GM23338 (cell line): ENCODE measurements at regions not wholly inside any gene's neighbourhood (a gene's known extent, or its start where the extent isn't known, plus 50 kb on each side); places are given as distances from the start of the nearest gene placed in this dataset.
A peak's percentile ranks its signal among the peaks of the same experiment; 100 is the strongest.

Source experiments
- ATAC-seq: fragments of 200-7000 bp; cut with Tn5 transposase; 3 replicates; pipeline ENCODE4 v1.9.1; 2020
- DNase-seq: peaks from one replicate; pipeline ENCODE4 v3.0.0-alpha.2; 2015; ENCODE audit warnings: low spot score
- H2AFZ ChIP-seq: fragments of 200-600 bp; sonication (generic); 2 replicates; pipeline ENCODE4 v1.8.0; 2016; ENCODE audit warnings: antibody characterized with exemption, mild to moderate bottlenecking, moderate library complexity
- H3F3A ChIP-seq: fragments of 200-600 bp; sonication (generic); replicated peaks from 2 replicates; pipeline ENCODE4 v1.8.0; 2017; ENCODE audit warnings: antibody characterized with exemption, mixed run types, low read depth
- H3K27ac ChIP-seq: fragments of 200-600 bp; sonication (generic); 2 replicates; pipeline ENCODE4 v1.6.1; 2016; ENCODE audit warnings: low read depth
- H3K27me3 ChIP-seq: fragments of 200-600 bp; sonication (generic); 2 replicates; pipeline ENCODE4 v1.8.0; 2016; ENCODE audit warnings: mild to moderate bottlenecking, mixed run types, moderate library complexity; ENCODE audit not compliant: insufficient read depth
- H3K36me3 ChIP-seq: fragments of 200-600 bp; sonication (generic); 2 replicates; pipeline ENCODE4 v1.8.0; 2016; ENCODE audit warnings: mild to moderate bottlenecking; ENCODE audit not compliant: insufficient read depth
- H3K4me1 ChIP-seq: fragments of 200-600 bp; sonication (generic); 2 replicates; pipeline ENCODE4 v1.8.0; 2016; ENCODE audit warnings: mild to moderate bottlenecking, moderate library complexity; ENCODE audit not compliant: insufficient read depth
- H3K4me2 ChIP-seq: fragments of 200-600 bp; sonication (generic); 2 replicates; pipeline ENCODE4 v1.7.1; 2017; ENCODE audit warnings: mixed run types
- H3K4me3 ChIP-seq: fragments of 200-600 bp; sonication (generic); 2 replicates; pipeline ENCODE4 v1.6.1; 2016; ENCODE audit warnings: mixed run types
- H3K79me2 ChIP-seq: fragments of 200-600 bp; sonication (generic); replicated peaks from 2 replicates; pipeline ENCODE4 v1.8.0; 2017; ENCODE audit warnings: mild to moderate bottlenecking; ENCODE audit not compliant: insufficient read depth
- H3K9me2 ChIP-seq: fragments of 200-600 bp; sonication (generic); 2 replicates; pipeline ENCODE4 v1.8.0; 2017; ENCODE audit not compliant: insufficient read depth
- H4K20me1 ChIP-seq: fragments of 200-600 bp; sonication (generic); replicated peaks from 2 replicates; pipeline ENCODE4 v1.8.0; 2017; ENCODE audit warnings: mild to moderate bottlenecking; ENCODE audit not compliant: insufficient read depth
- H3K27ac Mint-ChIP-seq: 2 replicates; pipeline ENCODE4 v1.8.0; 2020; ENCODE audit warnings: inconsistent platforms, mild to moderate bottlenecking, moderate library complexity, mixed read lengths
- H3K27me3 Mint-ChIP-seq: 3 replicates; pipeline ENCODE4 v1.8.0; 2022; ENCODE audit warnings: low read depth, mild to moderate bottlenecking, moderate library complexity, mixed read lengths, inconsistent platforms; ENCODE audit not compliant: insufficient read depth, poor library complexity
- H3K36me3 Mint-ChIP-seq: 3 replicates; pipeline ENCODE4 v1.8.0; 2021; ENCODE audit warnings: low read depth, mild to moderate bottlenecking, inconsistent platforms, moderate library complexity, mixed read lengths
- H3K4me1 Mint-ChIP-seq: 3 replicates; pipeline ENCODE4 v1.8.0; 2020; ENCODE audit warnings: mild to moderate bottlenecking, inconsistent platforms, mixed read lengths
- H3K4me3 Mint-ChIP-seq: 3 replicates; pipeline ENCODE4 v1.8.0; 2021; ENCODE audit warnings: moderate library complexity, mild to moderate bottlenecking, inconsistent platforms, mixed read lengths
- H3K9me3 Mint-ChIP-seq: 3 replicates; pipeline ENCODE4 v1.8.0; 2020; ENCODE audit warnings: moderate library complexity, mild to moderate bottlenecking, inconsistent platforms, mixed read lengths
- CREB1 ChIP-seq: fragments of 250-450 bp; sonication (Bioruptor Pico); IDR thresholded peaks from 2 replicates; pipeline ENCODE4 v1.5.0; 2020; ENCODE audit warnings: low read depth, mild to moderate bottlenecking, moderate library complexity
- EZH2phosphoT487 ChIP-seq: fragments of 200-600 bp; sonication (generic); IDR thresholded peaks from one replicate; pipeline ENCODE4 v1.8.1; 2018; ENCODE audit warnings: antibody characterized with exemption; ENCODE audit not compliant: unreplicated experiment
- JUNB ChIP-seq: IDR thresholded peaks from one replicate; pipeline ENCODE4 v1.6.1; 2016; ENCODE audit warnings: antibody characterized with exemption; ENCODE audit not compliant: unreplicated experiment
- POLR2AphosphoS5 ChIP-seq: IDR thresholded peaks from 2 replicates; pipeline ENCODE4 v1.6.1; 2016; ENCODE audit warnings: antibody characterized with exemption, low read depth
- ZNF114 ChIP-seq: fragments of 250-450 bp; sonication (Bioruptor Pico); IDR thresholded peaks from 2 replicates; pipeline ENCODE4 v1.5.0; 2020; ENCODE audit warnings: mild to moderate bottlenecking, moderate library complexity
- ZNF331 ChIP-seq: fragments of 250-450 bp; sonication (Bioruptor Pico); IDR thresholded peaks from 2 replicates; pipeline ENCODE4 v1.5.0; 2020; ENCODE audit warnings: low read depth, mild to moderate bottlenecking, moderate library complexity
- TF ChIP-seq, protein P1 (sequence below): IDR thresholded peaks from 2 replicates; pipeline ENCODE4 v1.6.1; 2016; ENCODE audit warnings: antibody characterized with exemption
- TF ChIP-seq, protein P2 (sequence below), 2 experiments: fragments of 200-600 bp in 1 of 2; sonication (generic) in 1 of 2; conservative IDR thresholded peaks; 2 replicates each; pipeline versions ENCODE4 v1.5.1 to v1.6.1; 2016 to 2017; ENCODE audit warnings: antibody characterized with exemption in 2 of 2, low read depth in 2 of 2, mild to moderate bottlenecking in 2 of 2, moderate library complexity in 1 of 2

DNA sequence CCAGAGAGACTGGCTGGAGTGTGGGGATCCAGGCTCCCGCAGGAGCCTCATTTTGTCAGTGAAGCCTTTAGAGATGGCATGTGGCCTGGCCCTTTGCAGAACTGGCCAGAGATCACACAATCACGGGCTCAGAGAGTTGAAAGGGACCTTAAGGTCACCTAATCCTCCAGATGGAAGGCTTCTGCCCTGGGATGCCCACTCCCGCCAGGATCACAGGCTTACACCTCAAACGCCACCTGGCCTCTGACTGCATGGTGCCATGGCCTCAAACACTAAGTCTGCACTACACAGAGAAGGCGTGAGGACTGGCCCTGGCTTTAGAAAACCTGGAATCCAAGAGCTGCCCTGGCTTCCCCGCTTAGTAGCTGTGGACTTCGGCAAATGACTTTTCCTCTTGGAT, 306.8 kb upstream of the CCL2 start:
- no peak overlapping the region for H3K27ac ChIP-seq
- no peak overlapping the region for H2AFZ ChIP-seq
- no peak overlapping the region for H3K27ac Mint-ChIP-seq
- no peak overlapping the region for H3K4me3 Mint-ChIP-seq
- no peaks in the 10 kb centered on the region for H3K9me2 ChIP-seq
- H3K4me1 ChIP-seq: no peaks in the 10 kb centered on the region
- H3K27me3 ChIP-seq: no peaks in the 10 kb centered on the region
- peaks cover 4% of the 10 kb centered on the region for H3K27me3 Mint-ChIP-seq
- H3K4me3 ChIP-seq: no peak overlapping the region
- no peaks in the 10 kb centered on the region for H3K79me2 ChIP-seq
- ATAC-seq (no peak), DNase-seq (no peak)
- H3K4me2 ChIP-seq: no peak overlapping the region
- no peaks in the 10 kb centered on the region for H3F3A ChIP-seq
- H3K36me3 ChIP-seq: no peaks in the 10 kb centered on the region
- TF ChIP-seq, protein P1, sequence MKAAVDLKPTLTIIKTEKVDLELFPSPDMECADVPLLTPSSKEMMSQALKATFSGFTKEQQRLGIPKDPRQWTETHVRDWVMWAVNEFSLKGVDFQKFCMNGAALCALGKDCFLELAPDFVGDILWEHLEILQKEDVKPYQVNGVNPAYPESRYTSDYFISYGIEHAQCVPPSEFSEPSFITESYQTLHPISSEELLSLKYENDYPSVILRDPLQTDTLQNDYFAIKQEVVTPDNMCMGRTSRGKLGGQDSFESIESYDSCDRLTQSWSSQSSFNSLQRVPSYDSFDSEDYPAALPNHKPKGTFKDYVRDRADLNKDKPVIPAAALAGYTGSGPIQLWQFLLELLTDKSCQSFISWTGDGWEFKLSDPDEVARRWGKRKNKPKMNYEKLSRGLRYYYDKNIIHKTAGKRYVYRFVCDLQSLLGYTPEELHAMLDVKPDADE: no peak
- H3K4me1 Mint-ChIP-seq: no peaks in the 10 kb centered on the region
- no peaks in the 10 kb centered on the region for H3K36me3 Mint-ChIP-seq
- no peaks in the 10 kb centered on the region for H3K9me3 Mint-ChIP-seq
- no peaks in the 10 kb centered on the region for H4K20me1 ChIP-seq

DNA sequence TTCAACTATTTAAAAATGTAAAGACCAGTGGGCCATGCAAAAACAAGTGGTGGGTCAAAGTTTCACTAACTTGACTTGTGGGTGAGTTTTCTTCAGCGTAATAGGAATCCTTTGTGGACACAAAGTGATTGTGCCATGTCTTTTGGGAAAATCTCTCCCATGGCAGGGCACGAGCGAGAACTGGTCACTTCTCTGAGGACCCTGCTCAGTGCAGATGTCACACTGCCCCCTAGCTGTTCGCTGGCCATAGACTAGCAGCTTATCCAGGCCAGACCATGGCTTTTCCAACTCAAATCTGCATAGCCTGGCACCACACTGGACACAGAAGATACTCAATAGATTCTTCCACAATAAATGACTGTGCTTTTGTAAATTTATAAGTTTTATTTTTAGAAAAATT, 306.0 kb upstream of the CCL2 start:
- TF ChIP-seq POLR2AphosphoS5: no peak
- TF ChIP-seq, protein P1: no peak
- no peak for TF ChIP-seq EZH2phosphoT487
- no peak for TF ChIP-seq CREB1
- no peak for TF ChIP-seq ZNF331 (CRISPR knock-in tag)
- TF ChIP-seq, protein P2, sequence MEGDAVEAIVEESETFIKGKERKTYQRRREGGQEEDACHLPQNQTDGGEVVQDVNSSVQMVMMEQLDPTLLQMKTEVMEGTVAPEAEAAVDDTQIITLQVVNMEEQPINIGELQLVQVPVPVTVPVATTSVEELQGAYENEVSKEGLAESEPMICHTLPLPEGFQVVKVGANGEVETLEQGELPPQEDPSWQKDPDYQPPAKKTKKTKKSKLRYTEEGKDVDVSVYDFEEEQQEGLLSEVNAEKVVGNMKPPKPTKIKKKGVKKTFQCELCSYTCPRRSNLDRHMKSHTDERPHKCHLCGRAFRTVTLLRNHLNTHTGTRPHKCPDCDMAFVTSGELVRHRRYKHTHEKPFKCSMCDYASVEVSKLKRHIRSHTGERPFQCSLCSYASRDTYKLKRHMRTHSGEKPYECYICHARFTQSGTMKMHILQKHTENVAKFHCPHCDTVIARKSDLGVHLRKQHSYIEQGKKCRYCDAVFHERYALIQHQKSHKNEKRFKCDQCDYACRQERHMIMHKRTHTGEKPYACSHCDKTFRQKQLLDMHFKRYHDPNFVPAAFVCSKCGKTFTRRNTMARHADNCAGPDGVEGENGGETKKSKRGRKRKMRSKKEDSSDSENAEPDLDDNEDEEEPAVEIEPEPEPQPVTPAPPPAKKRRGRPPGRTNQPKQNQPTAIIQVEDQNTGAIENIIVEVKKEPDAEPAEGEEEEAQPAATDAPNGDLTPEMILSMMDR (conservative IDR thresholded peaks at IDR 0.05; ENCODE audit: low read depth in 2 of 2): peak; percentile 82 to 85
- TF ChIP-seq JUNB: no peak
- no peak for TF ChIP-seq ZNF114 (CRISPR knock-in tag)
- no peaks in the 10 kb centered on the region for H4K20me1 ChIP-seq
- no peak overlapping the region for H3K4me3 ChIP-seq
- ATAC-seq (peak; percentile 99), DNase-seq (peak; percentile 81)
- no peak overlapping the region for H3K27ac Mint-ChIP-seq
- no peaks in the 10 kb centered on the region for H3K4me1 Mint-ChIP-seq
- no peak overlapping the region for H2AFZ ChIP-seq
- no peaks in the 10 kb centered on the region for H3K79me2 ChIP-seq
- no peak overlapping the region for H3K4me3 Mint-ChIP-seq
- no peaks in the 10 kb centered on the region for H3K4me1 ChIP-seq
- H3K27me3 Mint-ChIP-seq: peaks cover 4% of the 10 kb centered on the region
- H3K36me3 Mint-ChIP-seq: no peaks in the 10 kb centered on the region
- H3K4me2 ChIP-seq: no peak overlapping the region
- H3K27ac ChIP-seq: no peak overlapping the region
- no peaks in the 10 kb centered on the region for H3F3A ChIP-seq
- no peaks in the 10 kb centered on the region for H3K27me3 ChIP-seq
- H3K9me2 ChIP-seq: no peaks in the 10 kb centered on the region
- no peaks in the 10 kb centered on the region for H3K9me3 Mint-ChIP-seq
- no peaks in the 10 kb centered on the region for H3K36me3 ChIP-seq
